Mucosa of descending colon (tissue), 3 donors: ENCODE measurements at regions not wholly inside any gene's neighbourhood (a gene's known extent, or its start where the extent isn't known, plus 50 kb on each side); places are given as distances from the start of the nearest gene placed in this dataset.
A peak's percentile ranks its signal among the peaks of the same experiment; 100 is the strongest.
"Not testable (repeated sequence)": the region's sequence is repeated elsewhere in the genome, so short reads cannot be mapped to it uniquely, and the experiment has no call there.

Experiments used
- ATAC-seq: fragments of 200-7000 bp; cut with Tn5 transposase; one replicate; pipeline ENCODE4 v1.9.1; 2020; ENCODE audit warnings: mild to moderate bottlenecking, moderate library complexity
- DNase-seq, 3 donors: peaks; one replicate each; pipeline ENCODE4 v3.0.0-alpha.2; 2020
- H3K36me3 ChIP-seq: fragments of 200-600 bp; one replicate; pipeline ENCODE4 v1.8.0; 2021; ENCODE audit warnings: low read depth, mild to moderate bottlenecking
- H3K4me1 ChIP-seq: fragments of 200-600 bp; one replicate; pipeline ENCODE4 v1.8.0; 2021; ENCODE audit warnings: low read depth, mild to moderate bottlenecking
- H3K4me3 ChIP-seq: fragments of 200-600 bp; one replicate; pipeline ENCODE4 v1.8.0; 2021; ENCODE audit warnings: mild to moderate bottlenecking
- H3K9me3 ChIP-seq: fragments of 200-600 bp; one replicate; pipeline ENCODE4 v1.8.0; 2021; ENCODE audit warnings: mild to moderate bottlenecking
- CTCF ChIP-seq: fragments of 200-600 bp; IDR thresholded peaks from one replicate; pipeline ENCODE4 v1.8.0; 2022; ENCODE audit warnings: antibody characterized with exemption, mild to moderate bottlenecking
- intact Hi-C, 2 donors: fragments of 100-400 bp; cut with DNase I in 1 of 2; cut with micrococcal nuclease in 1 of 2; formaldehyde crosslinking; loops; one replicate each; pipeline versions ENCODE4 v1.11.0 to v1.11.1; 2022; cut with DNase I, micrococcal nuclease
- donor health status: DM: no; HTN: no; CAD: no; lungs with moderate emphysema.
- donor health status: DM: no; HTN: no; CAD: no.
- donor health status: DM: no; HTN: yes; CAD: no.

GRCh38 chr2:65754219-65754618 lies 321.8 kb upstream of the SPRED2 start:
- H3K9me3 ChIP-seq = peaks cover 3% of the 10 kb centered on the region
- intact Hi-C loops = no loop called here
- TF ChIP-seq CTCF = no peak

GRCh38 chr2:65751408-65751807 lies 319.0 kb upstream of the SPRED2 start:
- Histone ChIP-seq H3K4me3 (no peak overlapping the region), H3K4me1 (no peaks in the 10 kb centered on the region), H3K9me3 (no peaks in the 10 kb centered on the region), H3K36me3 (no peaks in the 10 kb centered on the region)
- DNase-seq (no peak), ATAC-seq (no peak)
- TF ChIP-seq CTCF = no peak
- intact Hi-C loops = no loop called here

More at GRCh38 chr2:65754219-65754618, 321.8 kb upstream of the SPRED2 start:
- DNase-seq (peak in 1 of 3 donors; percentile 18), ATAC-seq (no peak)
- H3K36me3 ChIP-seq = no peaks in the 10 kb centered on the region
- no peaks in the 10 kb centered on the region for H3K4me1 ChIP-seq
- H3K4me3 ChIP-seq = no peak overlapping the region

- intact Hi-C loops = no loop called here
- no peak for DNase-seq
- no peaks in the 10 kb centered on the region for H3K4me1 ChIP-seq
- H3K4me3 ChIP-seq = no peak overlapping the region
- no peak for TF ChIP-seq CTCF
- ATAC-seq = no peak
- no peaks in the 10 kb centered on the region for H3K36me3 ChIP-seq
- no peaks in the 10 kb centered on the region for H3K9me3 ChIP-seq
These were observed 317.1 kb upstream of the SPRED2 start for GRCh38 chr2:65749545-65749944.

- DNase-seq, H3K4me3 ChIP-seq, intact Hi-C loops, H3K4me1 ChIP-seq, H3K9me3 ChIP-seq, H3K36me3 ChIP-seq, ATAC-seq: not testable (repeated sequence)
These were observed 315.5 kb upstream of the SPRED2 start for GRCh38 chr2:65747875-65748274.

GRCh38 chr2:65746931-65747675 lies 314.7 kb upstream of the SPRED2 start:
- Histone ChIP-seq H3K4me3 (no peak overlapping the region), H3K9me3 (no peaks in the 10 kb centered on the region), H3K4me1 (no peaks in the 10 kb centered on the region), H3K36me3 (no peaks in the 10 kb centered on the region)
- ATAC-seq (no peak), DNase-seq (no peak)
- TF ChIP-seq CTCF = no peak
- intact Hi-C loops = no loop called here

- intact Hi-C loops = no loop called here
- no peak for ATAC-seq
- no peak for DNase-seq
These were observed 312.2 kb upstream of the SPRED2 start for GRCh38 chr2:65744477-65745200.

More at GRCh38 chr2:65744477-65745200, 312.2 kb upstream of the SPRED2 start:
- H3K36me3 ChIP-seq = no peaks in the 10 kb centered on the region
- no peak overlapping the region for H3K4me3 ChIP-seq
- no peaks in the 10 kb centered on the region for H3K4me1 ChIP-seq
- H3K9me3 ChIP-seq = no peaks in the 10 kb centered on the region
- no peak for TF ChIP-seq CTCF
